T-helper 1 cell (primary cell): ENCODE measurements at regions not wholly inside any gene's neighbourhood (a gene's known extent, or its start where the extent isn't known, plus 50 kb on each side); places are given as distances from the start of the nearest gene placed in this dataset.

Experiments
- DNase-seq, 5 donors: peaks; one replicate each; pipeline ENCODE4 v3.0.0-alpha.2; 2012 to 2020

- DNase-seq = no peak
Observed at GRCh38 chr9:86893811-86894490, 53.4 kb downstream of the GAS1 start.

GRCh38 chr9:86892576-86892975, 54.7 kb downstream of the GAS1 start:
- DNase-seq = no peak

GRCh38 chr9:86891886-86892437, 55.3 kb downstream of the GAS1 start:
- no peak for DNase-seq

GRCh38 chr9:86891091-86891490, 56.2 kb downstream of the GAS1 start:
- DNase-seq = no peak

GRCh38 chr9:86885232-86885631, 62.1 kb downstream of the GAS1 start:
- DNase-seq = no peak

GRCh38 chr9:86876621-86877196, 70.6 kb downstream of the GAS1 start:
- no peak for DNase-seq

GRCh38 chr9:86868616-86869015, 78.7 kb downstream of the GAS1 start:
- DNase-seq = no peak

GRCh38 chr9:86867804-86868313, 79.4 kb downstream of the GAS1 start:
- DNase-seq = no peak

- DNase-seq = no peak
Observed at GRCh38 chr9:86865952-86866351, 81.4 kb downstream of the GAS1 start.

GRCh38 chr9:86860006-86860405, 87.3 kb downstream of the GAS1 start:
- no peak for DNase-seq

GRCh38 chr9:86859056-86859455, 88.2 kb downstream of the GAS1 start:
- DNase-seq = no peak

GRCh38 chr9:86858009-86858408, 89.3 kb downstream of the GAS1 start:
- DNase-seq = no peak

GRCh38 chr9:86856259-86856658, 91.0 kb downstream of the GAS1 start:
- no peak for DNase-seq

GRCh38 chr9:86854898-86855523, 92.3 kb downstream of the GAS1 start:
- DNase-seq = no peak

- no peak for DNase-seq
Observed at GRCh38 chr9:86846656-86847055, 100.7 kb downstream of the GAS1 start.

- DNase-seq = no peak
Observed at GRCh38 chr9:86843206-86843605, 104.1 kb downstream of the GAS1 start.

- no peak for DNase-seq
Observed at GRCh38 chr9:86842573-86842972, 104.7 kb downstream of the GAS1 start.

GRCh38 chr9:86839522-86839921, 107.8 kb downstream of the GAS1 start:
- DNase-seq = no peak

GRCh38 chr9:86838519-86839497, 108.5 kb downstream of the GAS1 start:
- DNase-seq = no peak

- no peak for DNase-seq
Observed at GRCh38 chr9:86837345-86837744, 110.0 kb downstream of the GAS1 start.

- no peak for DNase-seq
Observed at GRCh38 chr9:86836797-86837196, 110.5 kb downstream of the GAS1 start.

- no peak for DNase-seq
Observed at GRCh38 chr9:86836266-86836665, 111.0 kb downstream of the GAS1 start.

- no peak for DNase-seq
Observed at GRCh38 chr9:86830356-86830755, 117.0 kb downstream of the GAS1 start.
